Epidermal melanocyte (primary cell): ENCODE measurements at regions not wholly inside any gene's neighbourhood (a gene's known extent, or its start where the extent isn't known, plus 50 kb on each side); places are given as distances from the start of the nearest gene placed in this dataset.

Source experiments
- DNase-seq: peaks from one replicate; pipeline ENCODE4 v3.0.0; 2011; ENCODE audit warnings: low spot score; ENCODE audit not compliant: insufficient read length

- DNase-seq, result no peak
These were observed 753.1 kb downstream of the MAFB start for GRCh38 chr20:39935901-39936300.

- DNase-seq, result no peak
These were observed 772.7 kb downstream of the MAFB start for GRCh38 chr20:39916236-39916765.

GRCh38 chr20:39913274-39913673 lies 775.8 kb downstream of the MAFB start:
- no peak for DNase-seq

- no peak for DNase-seq
These were observed 777.5 kb downstream of the MAFB start for GRCh38 chr20:39911497-39911896.

GRCh38 chr20:39910536-39910935 lies 778.5 kb downstream of the MAFB start:
- DNase-seq, result no peak

GRCh38 chr20:39909447-39909846 lies 779.6 kb downstream of the MAFB start:
- DNase-seq, result no peak

- DNase-seq, result no peak
These were observed 784.4 kb downstream of the MAFB start for GRCh38 chr20:39904476-39905112.

GRCh38 chr20:39903806-39904465 lies 785.1 kb downstream of the MAFB start:
- DNase-seq, result no peak

- no peak for DNase-seq
These were observed 789.2 kb downstream of the MAFB start for GRCh38 chr20:39899881-39900280.

GRCh38 chr20:39898467-39898852 lies 790.6 kb downstream of the MAFB start:
- no peak for DNase-seq

- DNase-seq, result no peak
These were observed 791.1 kb downstream of the MAFB start for GRCh38 chr20:39897781-39898466.

GRCh38 chr20:39897058-39897457 lies 792.0 kb downstream of the MAFB start:
- DNase-seq, result no peak

- DNase-seq, result no peak
These were observed 795.0 kb downstream of the MAFB start for GRCh38 chr20:39894067-39894466.

- DNase-seq, result no peak
These were observed 795.9 kb downstream of the MAFB start for GRCh38 chr20:39893003-39893685.

- DNase-seq, result no peak
These were observed 798.3 kb downstream of the MAFB start for GRCh38 chr20:39890697-39891096.

- no peak for DNase-seq
These were observed 800.7 kb downstream of the MAFB start for GRCh38 chr20:39888310-39888709.

GRCh38 chr20:39886650-39887190 lies 802.3 kb downstream of the MAFB start:
- DNase-seq, result no peak

GRCh38 chr20:39885975-39886649 lies 802.9 kb downstream of the MAFB start:
- peak; percentile 45 for DNase-seq

- DNase-seq, result no peak
These were observed 806.2 kb downstream of the MAFB start for GRCh38 chr20:39882806-39883205.

- no peak for DNase-seq
These were observed 808.1 kb downstream of the MAFB start for GRCh38 chr20:39880890-39881289.

- no peak for DNase-seq
These were observed 809.7 kb downstream of the MAFB start for GRCh38 chr20:39879296-39879695.
